D721Med (cell line): ENCODE measurements at regions not wholly inside any gene's neighbourhood (a gene's known extent, or its start where the extent isn't known, plus 50 kb on each side); places are given as distances from the start of the nearest gene placed in this dataset.

Experiments used
- DNase-seq: peaks from one replicate; pipeline ENCODE4 v3.0.0; 2011; ENCODE audit warnings: low spot score; ENCODE audit not compliant: insufficient read length
- FAIRE-seq: peaks from 2 replicates; lab custom pipeline; 2011; peaks lifted over from hg19 to GRCh38; lab: Jason Lieb, UNC
- CTCF ChIP-seq: IDR thresholded peaks from 2 replicates; pipeline ENCODE4 v1.5.1; 2012; ENCODE audit warnings: mild to moderate bottlenecking, control low read depth; ENCODE audit not compliant: insufficient read depth; ENCODE audit errors: missing control alignments

- FAIRE-seq = no peak
- no peak for DNase-seq
- TF ChIP-seq CTCF = no peak
Observed at GRCh38 chr9:11874414-11874813, 818.8 kb upstream of the TYRP1 start.

- FAIRE-seq (no peak), DNase-seq (no peak)
- TF ChIP-seq CTCF = no peak
Observed at GRCh38 chr9:11892401-11892800, 800.8 kb upstream of the TYRP1 start.

GRCh38 chr9:11893331-11893730 is 799.9 kb upstream of the TYRP1 start:
- DNase-seq = no peak
- no peak for FAIRE-seq
- TF ChIP-seq CTCF = no peak

- no peak for FAIRE-seq
- no peak for TF ChIP-seq CTCF
Observed at GRCh38 chr9:11894136-11894535, 799.0 kb upstream of the TYRP1 start.

GRCh38 chr9:11902610-11903009 is 790.6 kb upstream of the TYRP1 start:
- FAIRE-seq = no peak

More at GRCh38 chr9:11894136-11894535, 799.0 kb upstream of the TYRP1 start:
- no peak for DNase-seq

GRCh38 chr9:11915699-11916098 is 777.5 kb upstream of the TYRP1 start:
- FAIRE-seq (no peak), DNase-seq (no peak)
- no peak for TF ChIP-seq CTCF

More at GRCh38 chr9:11902610-11903009, 790.6 kb upstream of the TYRP1 start:
- no peak for DNase-seq
- TF ChIP-seq CTCF = no peak

- DNase-seq = no peak
- FAIRE-seq = no peak
- no peak for TF ChIP-seq CTCF
Observed at GRCh38 chr9:11928871-11929321, 764.3 kb upstream of the TYRP1 start.
